GM21737 (cell line): ENCODE measurements at regions not wholly inside any gene's neighbourhood (a gene's known extent, or its start where the extent isn't known, plus 50 kb on each side); places are given as distances from the start of the nearest gene placed in this dataset.
A peak's percentile ranks its signal among the peaks of the same experiment; 100 is the strongest.
"Not testable (repeated sequence)": the region's sequence is repeated elsewhere in the genome, so short reads cannot be mapped to it uniquely, and the experiment has no call there.

Experiments
- ATAC-seq: cut with Tn5 transposase; IDR thresholded peaks from one replicate; pipeline ENCODE4 v1.9.1; 2021; ENCODE audit warnings: mild to moderate bottlenecking, moderate library complexity; ENCODE audit not compliant: unreplicated experiment

DNA sequence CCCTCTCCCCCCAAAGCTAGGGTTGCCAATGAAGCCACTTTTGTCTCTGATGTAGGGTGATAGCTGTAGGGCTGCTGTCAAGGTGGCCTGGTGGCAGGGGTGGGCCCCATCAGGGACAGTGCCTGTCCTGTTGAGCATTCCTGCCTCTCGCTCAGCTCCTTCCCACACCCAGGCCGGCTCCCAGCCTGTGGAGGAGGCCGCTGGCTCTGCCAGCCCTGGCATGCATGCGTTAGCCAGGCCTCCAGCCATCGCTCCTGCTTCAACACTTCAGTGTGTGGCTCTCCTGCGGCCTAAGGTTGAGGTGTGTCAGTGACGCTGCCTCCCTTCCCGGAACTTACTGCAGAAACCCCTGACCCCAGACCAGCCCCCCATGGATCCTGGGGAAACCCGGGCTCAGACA, 194.5 kb downstream of the TBC1D2B start:
- ATAC-seq = not testable (repeated sequence)

DNA sequence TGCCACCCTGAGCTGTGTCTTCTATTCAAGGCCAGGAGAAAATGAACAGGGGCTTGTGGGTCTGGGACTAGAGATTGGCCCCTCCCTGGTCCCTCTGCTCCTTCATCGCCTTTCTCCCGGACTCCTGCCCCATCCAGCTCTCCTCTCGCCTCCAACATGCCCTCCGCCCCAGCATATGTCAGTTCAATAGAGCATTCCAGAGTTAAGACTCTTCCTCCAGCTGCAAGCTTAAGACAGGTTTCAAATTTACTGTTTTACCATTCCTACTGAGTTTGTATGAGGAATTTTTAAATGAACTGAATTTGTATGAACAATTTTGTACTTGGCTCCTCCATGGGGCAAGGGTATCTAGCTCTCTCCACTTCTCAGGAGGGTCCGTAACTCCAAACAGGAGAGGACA, 195.6 kb downstream of the TBC1D2B start:
- no peak for ATAC-seq

DNA sequence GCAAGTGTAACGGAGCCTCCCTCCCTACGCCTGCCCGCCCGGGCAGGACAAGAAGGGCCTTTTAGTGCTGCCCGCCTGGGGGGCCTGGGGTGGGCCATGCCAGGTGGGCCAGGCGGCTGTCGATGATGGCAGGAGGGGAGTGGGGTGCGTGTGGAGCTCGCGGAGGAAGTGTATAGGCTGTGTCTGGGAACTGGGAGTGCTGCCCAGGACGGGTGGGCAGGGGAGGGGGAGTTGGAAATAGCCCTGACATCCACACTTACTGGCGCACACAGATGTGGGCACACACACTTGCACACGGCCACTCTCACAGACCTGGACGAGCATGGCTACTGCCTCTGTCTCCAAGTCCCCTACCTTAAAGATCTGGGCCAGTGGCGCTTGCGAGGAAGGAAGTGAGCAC, 196.0 kb downstream of the TBC1D2B start:
- ATAC-seq = not testable (repeated sequence)

DNA sequence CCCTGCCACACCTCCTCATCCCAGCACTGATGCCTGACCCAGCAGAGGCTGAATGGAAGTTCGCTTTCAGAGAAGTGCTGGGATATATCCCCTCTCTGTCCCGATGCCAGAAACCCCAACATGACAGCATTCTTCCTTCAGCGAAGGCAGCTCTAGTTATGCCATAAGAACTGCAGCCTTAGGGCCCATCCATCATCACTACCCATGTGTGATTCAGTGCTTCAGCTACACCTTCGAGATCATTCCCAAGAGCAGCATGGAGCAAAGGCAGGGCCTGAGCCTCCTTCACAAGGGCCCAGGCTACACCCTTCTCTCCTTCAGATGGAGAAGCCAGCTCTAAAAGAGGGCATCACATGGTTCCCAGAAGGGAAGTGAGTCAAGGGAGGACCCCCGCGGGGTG, 198.0 kb downstream of the TBC1D2B start:
- not testable (repeated sequence) for ATAC-seq

DNA sequence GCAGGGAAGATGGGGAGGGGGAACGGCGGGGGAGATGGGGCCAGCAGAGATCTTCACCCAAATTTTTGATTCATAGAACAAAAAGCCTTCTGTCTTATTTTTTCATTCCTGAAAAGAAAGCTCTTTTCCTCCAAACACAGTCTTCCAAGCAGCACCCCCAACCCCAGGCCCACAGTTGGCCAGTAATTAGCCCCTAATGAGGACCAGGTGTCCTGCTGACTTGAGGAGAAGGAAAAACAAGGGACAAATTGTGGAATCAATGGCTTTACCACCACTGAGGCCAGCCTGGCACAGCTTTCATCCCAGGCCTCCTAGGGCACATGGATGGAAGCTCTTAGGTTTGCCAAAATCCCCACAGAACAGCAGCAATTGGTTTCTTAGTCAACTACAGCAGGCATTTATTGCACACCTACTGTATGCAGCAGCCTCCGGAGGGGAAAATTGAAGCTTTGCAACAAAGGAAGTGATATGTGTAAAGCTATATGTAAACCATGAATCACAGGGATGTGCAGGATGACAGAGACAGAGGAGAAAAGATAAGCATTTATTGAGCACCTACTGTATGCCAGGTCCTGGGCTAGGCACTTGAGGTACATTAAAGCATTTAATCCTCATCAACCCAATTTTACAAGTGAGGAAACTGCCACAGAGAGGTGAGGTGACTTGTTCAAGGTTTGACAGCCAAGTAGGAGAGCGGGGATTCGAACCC, 199.5 kb downstream of the TBC1D2B start:
- no peak for ATAC-seq

DNA sequence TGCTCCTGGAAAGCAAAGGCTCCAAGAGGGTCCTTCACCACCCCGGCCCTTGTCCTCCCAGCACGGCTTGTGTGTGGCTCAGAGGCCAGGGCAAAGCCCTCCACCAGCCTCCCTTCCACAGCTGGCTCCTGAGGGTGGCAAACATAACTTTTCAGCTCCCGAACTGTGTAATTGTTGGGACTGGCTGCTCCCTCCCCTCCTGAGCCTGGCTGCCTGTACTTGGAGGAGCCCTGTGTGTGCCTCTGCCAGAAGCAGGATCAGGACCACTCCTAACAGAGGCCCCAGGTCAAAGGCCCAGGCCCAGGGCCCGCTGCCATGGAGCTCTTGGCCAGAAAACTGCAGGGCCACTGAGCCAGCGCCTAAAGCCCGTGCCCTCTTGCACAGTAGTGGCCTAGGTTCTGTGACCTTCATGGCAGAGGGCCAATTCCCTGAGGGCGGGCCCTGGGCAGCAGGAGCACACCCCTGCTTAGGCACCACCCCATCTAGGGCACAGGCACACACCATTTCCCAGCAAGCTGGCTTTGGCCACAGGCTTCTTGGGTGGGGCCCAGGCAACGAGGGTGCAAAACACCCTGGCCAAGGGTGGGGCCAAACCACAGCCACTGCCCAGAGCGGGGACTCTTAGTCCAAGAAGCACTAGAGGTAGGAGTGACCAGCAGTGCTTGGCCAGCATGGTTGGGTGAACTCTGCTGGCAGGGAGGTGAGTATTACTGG, 201.2 kb downstream of the TBC1D2B start:
- ATAC-seq = not testable (repeated sequence)

DNA sequence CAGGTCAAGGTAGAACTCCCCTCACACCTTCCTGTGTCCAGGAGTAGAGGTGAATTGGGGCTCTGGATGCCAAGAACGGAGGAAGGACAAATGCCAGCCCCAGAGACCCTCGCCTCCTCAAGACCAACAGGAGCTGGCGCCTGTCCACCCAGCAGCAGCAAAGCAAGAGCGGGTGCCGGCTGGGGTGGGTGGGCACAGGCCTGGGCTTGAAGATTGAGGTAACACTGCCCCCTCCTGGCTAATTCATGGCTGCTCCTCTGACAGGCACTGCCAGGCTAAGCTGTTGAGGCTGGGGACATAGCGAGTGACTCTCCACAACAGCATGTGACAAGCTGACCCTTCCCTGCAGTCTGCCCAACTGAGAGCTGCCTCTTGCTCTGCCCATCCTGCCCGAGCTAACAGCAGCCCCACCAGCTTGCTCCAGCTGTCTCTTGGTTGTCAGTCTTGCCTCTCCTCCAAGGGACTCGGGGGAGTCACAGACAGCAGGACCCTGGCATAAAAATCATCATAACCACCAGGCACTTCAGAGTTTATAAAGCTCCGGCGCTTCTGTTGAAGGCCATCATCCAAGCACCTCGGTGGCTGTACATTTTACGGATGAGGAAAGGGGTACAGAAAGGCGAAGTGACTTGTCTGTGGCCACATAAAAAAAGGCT, 202.3 kb downstream of the TBC1D2B start:
- not testable (repeated sequence) for ATAC-seq

DNA sequence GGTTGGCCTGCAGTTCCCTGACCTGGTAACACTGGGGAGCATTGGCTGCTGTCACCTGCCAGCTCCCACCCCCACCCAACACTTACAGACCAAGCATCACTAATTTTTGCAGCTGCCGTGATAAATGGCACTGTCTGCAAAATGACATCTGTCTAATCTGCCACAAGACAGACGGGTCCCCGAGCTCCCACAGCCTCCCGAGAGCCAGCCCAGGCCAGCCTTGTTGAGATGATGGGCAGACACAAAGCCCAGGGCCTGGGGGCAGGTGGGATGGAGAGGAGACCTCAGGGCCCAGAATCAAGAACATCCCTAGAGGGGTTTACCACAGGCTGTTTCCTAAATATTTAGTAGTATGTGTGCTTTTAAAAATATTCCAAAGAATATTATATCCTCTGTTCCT, 203.4 kb downstream of the TBC1D2B start:
- no peak for ATAC-seq

DNA sequence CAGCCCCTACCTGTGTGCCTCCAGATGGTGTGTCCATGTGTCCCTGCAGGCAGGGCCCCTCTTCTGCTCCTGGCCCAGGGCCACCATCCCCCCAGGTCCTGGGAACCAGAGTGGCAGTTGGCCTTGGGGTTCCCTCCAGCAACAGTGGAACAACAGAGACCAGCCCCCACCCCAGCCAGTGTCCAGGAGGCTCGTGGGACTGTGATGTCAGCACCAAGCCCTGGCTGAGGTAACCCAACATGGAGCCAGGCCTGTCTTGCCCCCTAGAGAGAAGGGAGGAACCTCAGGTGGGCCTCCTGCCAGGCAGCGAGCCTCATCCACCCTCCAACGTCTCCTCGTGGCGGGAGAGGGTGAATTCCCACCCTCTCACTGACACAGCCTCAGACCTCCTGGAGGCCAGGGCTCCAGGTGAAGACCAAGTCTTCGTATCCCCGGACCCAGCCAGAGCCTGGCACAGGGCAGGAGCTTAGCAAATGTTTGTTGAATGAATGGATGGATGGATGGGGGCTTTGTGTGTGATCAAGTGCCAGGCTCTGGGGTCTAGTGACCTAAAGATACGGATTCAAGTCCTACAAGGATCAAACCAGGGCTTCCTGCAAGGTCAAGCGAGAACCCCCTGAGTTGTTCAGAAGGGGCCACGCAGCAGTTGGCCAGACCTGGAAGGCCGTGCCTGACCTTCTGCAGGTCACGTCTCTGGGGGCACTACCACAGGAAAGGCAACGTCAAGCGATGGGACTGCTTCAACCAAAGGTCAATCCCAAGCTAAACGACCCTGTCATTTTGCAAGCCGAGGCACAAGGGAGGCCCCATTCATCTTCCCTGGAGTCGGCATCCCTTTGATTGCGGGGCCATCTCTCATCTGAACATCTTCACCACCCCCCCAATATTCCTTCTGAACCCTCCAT, 204.7 kb downstream of the TBC1D2B start:
- ATAC-seq = not testable (repeated sequence)

DNA sequence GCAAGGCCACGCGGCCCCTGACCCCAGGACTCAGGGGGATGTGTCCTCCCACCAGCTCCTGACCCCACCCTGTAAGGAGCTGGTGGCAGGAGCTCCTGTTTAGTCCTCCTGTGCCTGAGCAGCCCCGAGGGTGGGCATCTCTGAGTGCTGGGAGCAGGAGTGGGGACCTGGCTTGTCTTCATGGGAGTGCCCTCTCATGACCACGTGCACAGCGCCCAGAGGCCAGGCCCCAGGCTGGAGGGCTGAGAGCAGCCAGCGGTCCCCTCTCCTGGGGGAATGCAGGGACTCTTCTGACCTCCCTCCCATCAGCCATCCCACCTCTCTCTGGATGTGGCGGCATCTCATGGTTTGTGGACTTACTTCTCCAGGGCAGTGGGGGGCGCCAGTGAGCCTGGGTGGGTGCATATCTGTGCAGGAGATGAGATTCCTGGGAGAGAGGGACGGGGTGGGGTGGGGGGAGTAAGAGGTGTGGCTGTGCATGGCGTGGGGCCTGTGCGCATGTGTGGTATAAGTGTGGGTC, 205.6 kb downstream of the TBC1D2B start:
- no peak for ATAC-seq

DNA sequence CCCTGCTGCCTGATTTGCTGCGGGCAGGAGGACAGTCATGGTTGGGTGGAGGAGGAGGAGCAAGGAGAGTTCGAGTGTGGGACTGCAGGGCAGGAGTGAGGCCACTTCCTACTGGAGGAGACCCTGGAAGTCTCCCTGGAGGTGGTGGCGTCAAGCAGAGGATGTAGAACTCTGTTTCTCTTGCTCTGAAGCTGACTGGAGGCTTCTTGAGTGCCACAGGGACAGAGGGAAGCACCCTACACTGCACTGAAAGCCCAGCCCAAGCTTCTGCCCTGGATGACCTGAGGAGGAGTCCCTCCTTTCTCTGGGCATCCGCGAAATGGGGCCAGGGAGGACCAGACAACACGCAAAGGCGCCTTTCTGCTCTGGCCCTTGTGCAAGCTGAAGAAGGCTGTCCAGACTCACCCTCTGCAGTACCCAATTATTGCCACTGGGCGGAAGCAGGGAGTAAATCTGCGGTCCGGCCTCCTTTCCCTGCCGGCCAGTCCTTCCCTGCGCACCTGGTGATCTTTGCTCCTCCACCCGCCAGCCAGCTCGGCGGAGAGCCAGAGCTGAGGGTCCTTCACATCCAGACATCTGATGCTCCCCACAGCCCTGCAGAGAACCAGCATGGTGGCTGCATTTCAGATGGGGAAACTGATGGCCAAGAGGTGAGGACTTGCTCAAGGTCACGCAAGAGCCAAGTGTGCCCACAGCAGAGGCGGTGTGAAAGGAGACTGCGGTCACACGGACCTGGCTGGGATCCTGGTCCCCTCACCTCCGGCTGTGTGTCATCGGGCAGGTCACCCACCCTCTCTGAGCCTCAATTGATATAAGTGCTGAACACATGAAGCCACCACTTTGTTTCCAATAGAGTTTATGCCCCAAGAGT, 207.1 kb downstream of the TBC1D2B start:
- peak; percentile 52 for ATAC-seq

DNA sequence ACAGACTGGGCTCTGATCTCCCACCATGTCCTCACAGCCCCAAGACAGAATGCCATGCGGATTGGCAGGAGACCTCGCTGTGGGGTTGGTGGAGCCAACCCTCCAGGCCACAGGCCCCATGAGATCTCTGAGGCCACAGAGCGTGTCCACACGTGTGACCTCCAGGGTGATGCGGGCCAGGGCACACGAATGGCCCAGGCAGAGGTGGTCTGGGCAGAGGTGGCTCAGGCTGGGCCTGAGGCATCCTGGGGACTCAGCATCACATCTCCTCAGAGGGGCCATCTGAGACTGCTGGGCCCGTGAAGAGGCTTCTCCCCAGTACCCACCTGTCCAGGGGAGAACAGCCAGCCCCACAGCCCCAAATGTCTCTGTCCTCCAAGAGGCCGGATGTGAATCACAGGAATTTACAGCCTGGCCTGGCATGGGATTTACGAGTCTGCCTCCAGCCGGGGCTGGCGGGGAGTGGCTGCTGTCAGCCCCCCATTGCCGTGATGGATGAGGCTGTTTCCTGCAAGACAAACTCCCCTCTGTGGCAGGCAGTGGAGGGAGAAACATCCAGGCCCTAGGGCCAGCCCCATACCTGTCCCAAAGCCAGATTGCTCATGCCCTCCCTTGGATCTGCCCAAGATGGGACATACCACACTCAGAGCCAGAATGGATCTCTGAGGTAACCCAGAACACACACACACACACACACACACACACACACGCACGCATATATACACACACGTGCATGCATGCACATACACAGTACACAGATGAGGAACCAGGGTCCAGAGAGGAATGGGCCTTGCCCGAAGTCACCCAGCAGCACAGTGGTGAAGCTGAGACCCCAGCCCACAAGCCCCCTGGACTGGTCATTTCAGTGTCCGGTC, 208.3 kb downstream of the TBC1D2B start:
- no peak for ATAC-seq

DNA sequence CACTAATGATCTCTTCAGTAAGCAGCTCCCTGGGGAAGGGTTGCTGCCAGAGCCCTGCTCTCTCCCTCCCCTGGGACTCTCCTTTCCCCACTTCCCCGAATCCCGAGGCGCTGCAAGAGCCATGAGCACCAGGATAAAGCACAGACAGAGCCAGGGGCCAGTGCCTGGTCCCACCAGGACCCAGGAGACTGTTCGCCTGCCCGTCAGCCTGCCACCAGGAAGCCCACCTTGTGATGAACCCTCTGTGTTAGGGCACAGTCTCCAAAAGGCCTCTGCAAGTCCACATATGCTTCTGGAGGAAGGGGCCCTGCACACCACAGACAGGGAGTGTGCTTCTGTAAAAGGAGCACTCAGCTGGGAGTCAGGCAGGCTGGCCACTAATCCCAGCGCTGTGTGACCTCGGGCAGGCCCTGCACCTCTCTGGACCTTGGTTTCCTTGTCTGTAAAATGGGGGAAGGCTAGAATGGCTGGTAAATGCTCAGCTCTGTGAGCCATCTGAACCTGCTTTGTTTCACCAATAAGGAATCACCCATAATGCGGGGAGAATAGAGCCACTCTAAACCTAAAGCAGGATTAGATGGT, 209.4 kb downstream of the TBC1D2B start:
- ATAC-seq = not testable (repeated sequence)

DNA sequence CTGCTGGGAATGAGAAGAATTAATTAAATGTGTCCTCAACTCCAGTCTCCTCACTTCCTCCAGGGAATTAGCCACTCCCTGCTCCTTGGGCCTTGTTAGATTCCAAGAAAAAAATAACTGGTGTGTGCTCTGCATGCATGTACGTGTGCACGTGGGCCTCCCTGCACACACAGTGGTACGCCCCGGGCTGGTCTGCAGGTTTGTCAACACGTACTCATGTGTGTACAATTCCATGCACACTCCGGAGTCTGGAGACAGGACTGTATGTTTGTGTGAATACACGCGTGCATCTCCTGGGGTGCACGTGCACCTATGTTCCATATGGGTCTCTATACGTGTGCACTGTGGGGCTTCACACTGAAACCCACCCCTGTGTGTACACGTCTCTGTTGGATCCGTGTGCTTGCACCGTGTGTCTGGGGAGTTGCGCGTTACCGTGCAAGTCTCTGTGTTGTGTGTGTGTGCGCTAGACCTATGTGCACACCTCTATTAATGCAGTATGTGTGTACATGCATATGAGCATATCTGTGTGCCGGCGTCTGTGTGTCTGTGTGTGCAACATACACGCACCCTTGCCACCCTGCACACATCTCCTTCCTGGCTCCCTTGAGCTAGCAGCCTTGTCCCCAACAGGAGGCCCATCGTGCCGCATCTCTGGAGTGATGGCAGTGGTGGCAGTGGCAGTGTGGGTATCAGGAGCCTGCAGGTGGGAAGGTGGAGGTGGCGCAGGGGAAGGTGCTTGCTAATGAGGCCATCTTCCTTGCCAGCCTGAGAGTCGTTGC, 210.1 kb downstream of the TBC1D2B start:
- ATAC-seq = no peak

DNA sequence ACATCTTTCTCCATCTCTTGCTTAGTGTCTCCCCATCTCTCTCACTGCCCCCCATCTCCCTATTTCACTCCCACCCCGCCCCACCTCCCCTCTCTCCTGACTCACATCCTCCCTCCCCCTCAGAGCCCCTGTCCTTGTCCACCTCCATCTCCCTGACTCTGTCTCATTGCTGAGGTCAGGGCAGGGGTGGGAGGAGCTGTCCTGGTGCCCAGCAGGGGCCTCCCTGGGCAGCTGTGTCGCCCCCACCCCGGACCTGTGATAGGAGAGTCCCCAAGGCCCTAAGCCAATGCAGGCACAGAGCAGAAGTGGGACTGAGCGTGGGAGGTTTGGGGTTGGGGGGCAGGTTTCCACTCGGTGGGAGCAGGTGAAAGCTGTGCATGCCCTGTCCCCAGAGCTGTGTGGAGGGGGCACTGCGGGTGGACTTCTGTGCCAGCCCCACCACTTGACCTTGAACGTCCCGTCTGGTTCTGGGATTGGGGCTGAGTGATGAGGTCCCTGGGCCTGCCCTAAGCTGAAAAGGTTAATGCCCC, 210.8 kb downstream of the TBC1D2B start:
- no peak for ATAC-seq

DNA sequence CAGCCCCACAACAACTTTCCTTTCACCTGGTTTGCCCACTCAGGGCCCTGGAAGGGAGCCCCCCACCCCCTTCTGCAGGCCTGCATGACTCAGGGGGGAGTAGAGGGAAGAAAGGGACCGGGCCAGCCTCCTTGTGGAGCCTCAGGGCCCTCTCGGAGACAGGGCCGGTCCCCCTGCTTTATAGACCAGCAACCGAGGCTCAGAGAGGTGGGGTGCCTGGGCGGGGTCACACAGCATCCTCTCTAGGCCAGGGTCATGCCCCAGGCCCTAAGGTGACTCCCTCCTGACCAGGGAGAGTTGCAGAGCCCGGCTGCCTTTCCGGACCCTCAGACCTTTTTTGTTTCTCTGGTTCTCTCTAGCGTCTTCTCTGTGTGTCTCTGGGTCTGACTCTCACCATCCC, 211.3 kb downstream of the TBC1D2B start:
- ATAC-seq = no peak

DNA sequence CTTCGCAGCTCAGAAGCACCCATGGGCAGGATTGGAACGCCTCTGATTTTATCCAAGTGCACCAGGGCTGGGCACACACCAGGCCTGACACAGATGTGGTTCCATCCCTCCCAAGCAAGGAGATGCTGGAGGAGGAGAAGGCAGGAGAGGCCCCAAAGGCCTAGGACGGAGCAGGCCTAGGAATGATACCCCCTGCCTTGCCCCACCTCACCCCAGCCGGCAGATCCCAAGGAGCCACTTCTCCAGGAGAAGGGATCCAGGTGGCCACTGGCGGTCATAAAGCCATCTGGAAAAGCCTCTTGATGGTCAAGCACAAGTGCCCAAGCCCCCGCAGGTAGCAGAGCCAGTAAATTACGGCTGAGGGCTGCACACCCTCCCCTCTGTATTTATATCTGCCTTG, 211.8 kb downstream of the TBC1D2B start:
- no peak for ATAC-seq
